Activated naive CD4-positive, alpha-beta T cell (primary cell): ENCODE measurements at regions not wholly inside any gene's neighbourhood (a gene's known extent, or its start where the extent isn't known, plus 50 kb on each side); places are given as distances from the start of the nearest gene placed in this dataset.

ENCODE experiments used
- DNase-seq, 4 experiments: peaks; one replicate each; lab custom pipeline; 2025; lab: John Stamatoyannopoulos, UW

DNA sequence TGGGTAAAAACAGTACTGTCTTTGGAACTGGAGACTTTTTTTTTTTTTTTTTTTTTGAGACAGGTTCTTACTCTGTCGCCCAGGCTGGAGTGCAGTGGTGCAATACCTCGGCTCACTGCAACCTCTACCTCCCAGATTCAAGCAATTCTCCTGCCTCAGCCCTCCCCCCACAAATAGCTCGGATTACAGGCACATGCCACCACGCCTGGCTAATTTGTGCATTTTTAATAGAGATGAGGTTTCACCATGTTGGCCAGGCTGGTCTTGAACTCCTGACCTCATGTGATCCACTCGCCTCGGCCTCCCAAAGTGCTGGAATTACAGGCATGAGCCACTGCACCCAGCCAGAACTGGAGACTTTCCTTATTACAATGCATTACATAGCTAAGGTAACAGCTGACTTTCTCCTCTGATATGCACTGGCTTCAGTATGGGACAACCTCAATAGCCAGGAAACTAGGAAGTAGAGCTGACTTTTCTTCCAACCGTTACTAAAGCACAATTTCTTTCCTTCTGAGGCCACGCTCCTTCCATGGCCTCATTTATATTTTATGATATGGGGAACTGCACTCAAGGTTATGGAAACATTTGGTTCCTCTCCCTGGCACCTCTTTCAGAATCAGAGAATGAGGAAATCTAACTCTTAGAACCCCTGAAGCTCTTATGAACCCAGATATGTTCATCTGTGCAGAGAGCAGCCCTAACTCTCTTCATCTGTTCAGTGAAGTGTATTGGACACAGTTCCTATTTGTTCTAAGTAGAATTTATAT lies 53.5 kb upstream of the FAM9B start:
- DNase-seq = no peak

DNA sequence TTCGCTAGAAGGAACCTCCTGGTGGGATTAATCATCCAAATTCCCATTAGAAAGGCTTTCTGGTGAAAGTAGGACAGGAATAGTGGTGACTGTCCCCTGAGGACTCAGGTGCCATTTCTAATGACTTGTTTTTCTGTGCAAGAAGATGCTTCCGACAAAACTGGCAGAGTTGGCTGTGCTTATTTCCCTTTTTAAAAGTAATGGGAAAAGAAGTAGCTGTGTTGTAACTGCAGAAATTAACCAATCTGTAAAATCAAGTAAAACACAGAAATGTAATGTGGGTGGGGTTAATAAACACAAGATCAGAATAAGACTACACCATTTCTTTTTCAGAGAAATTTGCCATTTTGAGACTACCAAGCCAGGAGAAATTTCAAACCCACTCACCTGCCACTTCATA lies 55.0 kb upstream of the FAM9B start:
- DNase-seq = no peak

DNA sequence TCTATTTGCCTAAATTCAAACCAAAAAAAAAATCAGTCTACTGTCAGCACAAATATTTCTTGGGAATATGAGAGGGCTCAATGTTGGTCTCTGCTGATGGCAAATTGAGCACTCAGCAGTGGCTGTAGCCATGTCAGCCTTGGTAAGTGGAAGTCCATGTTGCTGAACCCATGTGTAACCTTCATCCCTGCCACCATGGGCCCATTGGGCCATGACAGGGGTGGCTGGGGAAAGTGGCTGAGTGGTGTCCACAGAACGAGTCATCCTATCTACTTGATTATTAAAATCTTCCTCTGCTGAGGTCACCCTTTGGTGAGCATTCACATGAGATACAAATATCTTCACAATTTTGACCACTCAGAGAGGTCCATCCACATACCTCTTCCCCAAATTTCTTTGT lies 56.8 kb upstream of the FAM9B start:
- no peak for DNase-seq

DNA sequence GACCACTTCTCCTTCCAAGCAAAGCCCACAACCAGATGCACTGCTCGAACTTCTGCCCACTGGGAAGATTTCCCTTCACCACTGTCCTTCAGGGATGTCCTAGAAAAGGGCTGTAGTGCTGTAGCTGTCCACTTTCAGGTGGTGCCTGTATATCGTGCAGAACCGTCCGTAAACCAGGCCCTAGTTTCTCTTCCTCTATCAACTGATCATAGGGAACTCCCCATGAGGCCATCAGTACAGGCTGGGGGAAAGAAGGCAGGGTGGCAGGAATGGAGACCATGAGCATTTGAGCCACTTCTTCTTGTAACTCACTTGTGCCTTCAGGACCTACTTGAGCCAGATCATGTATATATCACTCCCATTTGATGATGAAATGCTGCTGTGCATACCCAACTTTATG lies 57.3 kb upstream of the FAM9B start:
- DNase-seq = no peak

DNA sequence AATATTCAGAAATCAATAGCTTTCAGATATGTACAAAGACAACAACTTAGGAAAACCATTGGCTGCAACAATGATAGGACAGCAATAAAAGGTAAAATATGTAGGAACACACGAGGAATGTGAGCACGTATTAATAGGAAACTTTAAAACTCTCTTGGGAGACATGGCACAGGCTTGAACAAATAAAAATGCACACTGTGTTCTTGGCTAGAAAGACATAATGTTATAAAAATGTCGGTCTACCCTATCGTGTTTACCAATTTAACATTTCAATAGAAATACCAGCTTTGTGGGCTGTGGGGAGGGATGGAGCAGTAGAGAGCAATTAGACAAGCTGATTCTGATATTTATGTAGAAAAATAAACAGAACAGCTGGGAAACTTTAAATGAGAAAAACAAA lies 69.0 kb upstream of the FAM9B start:
- DNase-seq = no peak

DNA sequence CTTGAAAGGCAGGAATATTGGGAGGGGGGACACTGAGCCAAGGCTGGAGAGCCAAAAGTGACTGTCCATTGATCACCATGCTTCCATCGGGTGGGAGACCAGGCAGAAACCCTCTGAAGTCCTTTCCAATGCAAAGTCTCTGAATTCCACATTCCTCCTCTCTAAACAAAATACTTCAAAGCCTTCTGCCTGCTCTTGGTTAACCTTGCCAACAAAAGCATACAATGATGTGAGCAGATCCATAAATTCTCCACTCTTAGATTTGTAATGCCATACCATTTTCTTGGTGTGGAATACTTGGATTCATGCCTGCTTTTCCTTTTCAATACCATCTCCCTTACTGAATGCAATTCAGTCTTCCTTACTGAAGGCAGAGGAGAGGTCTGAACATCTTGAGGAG lies 74.1 kb upstream of the FAM9B start:
- DNase-seq = no peak

DNA sequence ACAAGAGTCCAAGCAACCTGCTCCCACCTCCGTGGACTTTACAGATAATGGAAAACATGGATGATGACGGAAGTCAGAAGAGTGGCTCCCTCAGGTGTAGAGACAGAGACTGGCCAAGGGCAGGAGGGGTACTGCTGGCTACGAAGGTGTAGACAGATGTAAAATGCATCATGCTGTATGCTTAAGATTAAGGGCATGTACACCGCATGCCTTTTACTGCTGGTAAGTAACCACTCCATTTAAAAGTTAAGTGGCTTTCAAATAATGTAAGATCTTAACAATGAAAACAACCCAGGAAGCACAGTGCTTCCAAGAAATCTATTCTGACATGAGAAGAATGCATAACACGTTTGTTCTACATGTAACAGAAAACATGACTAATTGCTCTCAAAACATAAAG lies 76.9 kb upstream of the FAM9B start:
- DNase-seq = no peak

DNA sequence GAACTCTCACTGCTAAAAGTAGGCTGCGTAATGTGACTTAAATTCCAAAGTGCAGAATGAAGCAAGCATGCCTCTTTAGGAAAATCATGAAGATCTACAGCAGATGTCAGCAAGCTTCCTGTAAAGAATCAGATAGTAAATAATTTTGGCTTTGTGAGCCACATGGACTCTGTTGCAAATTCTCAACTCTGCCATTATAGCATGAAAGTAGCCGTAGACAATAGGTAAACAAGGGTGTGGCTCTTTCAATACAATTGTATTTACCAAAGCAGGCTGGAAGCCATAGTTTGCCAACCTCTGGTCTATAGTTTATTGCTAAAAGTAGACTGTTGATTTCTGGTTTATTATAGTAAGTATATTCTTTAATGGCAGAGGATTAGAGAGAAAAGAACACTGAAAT lies 80.3 kb upstream of the FAM9B start:
- DNase-seq = no peak

DNA sequence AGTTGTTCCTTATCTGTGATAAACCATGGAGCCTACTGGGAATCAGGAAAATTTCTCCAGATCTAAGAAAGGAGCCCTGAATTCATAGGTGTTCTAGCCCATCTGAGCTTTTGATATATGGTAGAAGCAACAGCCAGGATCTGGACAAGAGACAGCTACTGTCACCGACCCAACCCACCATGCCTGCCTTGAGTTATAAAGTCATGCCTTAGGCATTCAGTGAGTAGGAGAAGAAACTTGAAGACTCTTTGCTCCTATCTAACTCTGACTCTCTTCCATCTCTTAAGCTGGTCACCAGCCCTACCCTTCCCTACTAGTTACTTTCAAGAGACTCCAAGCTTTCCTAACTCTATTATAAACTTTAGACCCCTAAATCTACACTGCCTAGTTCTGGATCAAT lies 83.9 kb upstream of the FAM9B start:
- no peak for DNase-seq

DNA sequence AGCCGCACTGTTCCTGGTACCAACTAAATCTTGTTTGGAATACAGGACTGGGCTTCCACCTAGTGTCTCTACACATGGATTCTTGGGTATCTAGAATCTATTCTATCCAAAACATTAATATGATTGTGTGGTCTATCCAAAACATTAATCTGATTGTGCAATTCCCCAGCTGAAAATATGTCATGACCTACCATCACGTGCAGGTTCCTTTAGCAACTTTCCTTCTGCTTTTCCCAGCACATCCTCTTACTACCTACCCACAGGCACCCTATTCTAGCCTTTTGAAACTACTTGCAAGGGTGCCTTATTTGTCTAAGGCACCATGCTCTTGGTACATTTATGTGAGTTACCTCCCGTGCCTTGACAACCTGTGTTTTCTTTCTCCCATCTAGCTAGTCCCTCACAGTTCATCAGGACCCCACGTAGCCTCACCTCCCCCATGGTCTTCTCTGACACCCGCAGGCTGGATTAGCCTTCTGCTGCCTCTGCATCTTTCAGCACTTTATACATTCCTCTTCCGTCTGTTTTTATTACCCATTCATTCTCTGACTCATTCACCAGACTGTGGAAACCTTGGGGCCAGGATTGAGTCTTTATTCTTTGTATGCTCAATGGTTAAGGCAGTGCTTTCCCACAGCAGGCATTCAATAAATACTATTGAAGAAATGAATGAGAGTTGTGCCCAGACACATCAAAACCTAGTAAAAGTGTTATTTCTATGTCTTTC lies 88.8 kb upstream of the FAM9B start:
- DNase-seq = no peak

DNA sequence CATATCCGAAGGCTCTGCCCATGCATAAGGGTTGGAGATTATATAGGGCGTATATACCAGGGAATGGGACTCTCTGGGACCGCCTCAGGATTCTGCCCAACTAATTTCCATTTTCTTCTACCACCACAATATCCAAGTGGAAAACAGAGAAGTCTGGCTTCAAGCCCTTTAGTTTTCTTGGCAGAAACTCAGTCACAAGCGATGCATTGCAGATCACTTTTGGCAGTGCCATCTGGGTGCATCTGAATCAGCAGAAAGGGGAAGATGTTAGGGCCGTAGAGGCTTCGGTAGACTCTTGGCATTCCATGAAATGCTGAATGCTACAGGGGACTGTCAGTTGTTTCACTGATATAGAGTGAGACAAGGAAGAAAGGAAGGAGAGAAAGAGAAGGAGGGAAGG lies 94.1 kb upstream of the FAM9B start:
- DNase-seq = no peak

DNA sequence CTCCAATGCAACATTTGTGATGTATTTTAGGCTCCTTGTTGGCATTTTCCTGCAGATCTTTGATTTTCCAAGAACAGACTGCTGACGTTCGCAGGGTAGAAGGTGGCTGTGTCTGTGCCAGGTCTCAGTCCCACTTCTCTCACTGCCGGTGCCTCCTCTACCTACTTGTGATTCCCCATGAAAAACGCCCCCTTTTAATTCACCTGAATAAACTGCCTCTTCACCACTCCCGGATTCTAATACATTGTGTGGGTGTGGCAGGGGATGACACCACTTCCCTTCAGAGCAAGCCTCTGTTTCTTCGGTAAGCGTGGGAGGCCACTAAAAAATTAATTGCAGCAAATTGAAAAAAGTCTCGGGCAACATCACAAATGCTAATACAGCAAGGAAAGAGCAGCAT lies 96.1 kb upstream of the FAM9B start:
- DNase-seq = no peak

DNA sequence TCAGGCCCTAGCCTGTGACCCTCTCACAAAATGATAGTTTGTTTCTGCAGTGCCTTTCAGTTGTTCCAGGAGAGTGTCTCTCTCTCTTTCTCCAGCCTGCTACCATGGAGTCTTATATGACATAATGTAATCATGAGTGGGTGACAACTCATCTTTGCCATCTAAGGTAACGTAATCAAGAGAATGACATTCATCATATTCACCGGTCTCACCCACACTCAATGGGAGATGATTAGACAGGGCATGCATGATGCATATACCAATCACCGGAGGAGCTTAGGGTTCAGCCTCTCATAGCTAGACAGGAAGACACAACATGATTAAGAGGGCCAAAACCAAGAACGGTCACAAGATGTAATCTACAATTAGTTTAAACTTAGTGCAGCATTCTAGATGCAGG lies 97.1 kb upstream of the FAM9B start:
- DNase-seq = no peak

DNA sequence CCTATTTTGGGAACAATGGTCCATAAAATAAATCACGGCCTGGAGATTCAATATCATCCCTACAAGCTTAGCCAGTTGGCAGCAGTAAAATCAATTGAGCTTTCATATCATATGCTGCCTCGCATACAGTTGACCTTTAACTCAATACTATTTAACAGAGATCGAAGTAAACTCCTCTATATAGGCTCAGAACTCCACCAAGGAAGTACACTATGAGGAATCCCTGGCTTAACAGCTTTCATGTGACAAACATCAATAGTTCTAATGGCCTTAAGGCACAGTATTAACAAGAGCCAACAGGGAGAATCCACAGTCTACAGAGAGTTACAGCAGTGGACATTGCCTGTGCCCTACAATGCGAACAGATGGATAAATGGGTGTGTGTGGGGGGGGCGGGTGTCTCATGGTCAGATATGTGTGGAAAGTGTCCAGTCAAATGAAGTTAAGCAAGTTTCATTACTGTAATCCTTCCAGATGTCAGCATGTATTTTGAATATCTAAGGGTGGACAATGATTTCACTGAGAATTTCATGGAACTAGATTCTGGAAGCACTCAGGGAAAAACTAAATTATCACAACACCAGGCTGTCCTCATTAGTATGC lies 98.2 kb upstream of the FAM9B start:
- DNase-seq = no peak

DNA sequence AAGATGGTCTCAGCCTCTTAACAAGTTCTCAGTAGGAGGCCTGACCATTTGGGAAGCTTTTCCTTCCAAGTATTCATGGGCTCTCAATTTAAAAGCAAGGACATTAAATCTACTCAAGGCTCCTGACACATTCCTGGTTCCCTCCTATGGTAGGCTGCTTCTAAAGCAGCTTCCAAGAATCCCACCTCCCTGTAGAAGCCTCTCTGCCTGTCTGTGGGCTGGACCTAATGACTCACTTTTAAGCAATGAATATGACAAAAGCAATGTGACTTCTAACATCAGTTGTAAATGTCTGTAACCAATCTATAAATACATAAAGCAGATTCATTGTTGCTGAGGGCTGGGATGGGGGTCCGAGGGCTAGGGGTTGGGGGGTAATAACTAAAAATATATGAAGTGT lies 99.5 kb upstream of the FAM9B start:
- DNase-seq = no peak

DNA sequence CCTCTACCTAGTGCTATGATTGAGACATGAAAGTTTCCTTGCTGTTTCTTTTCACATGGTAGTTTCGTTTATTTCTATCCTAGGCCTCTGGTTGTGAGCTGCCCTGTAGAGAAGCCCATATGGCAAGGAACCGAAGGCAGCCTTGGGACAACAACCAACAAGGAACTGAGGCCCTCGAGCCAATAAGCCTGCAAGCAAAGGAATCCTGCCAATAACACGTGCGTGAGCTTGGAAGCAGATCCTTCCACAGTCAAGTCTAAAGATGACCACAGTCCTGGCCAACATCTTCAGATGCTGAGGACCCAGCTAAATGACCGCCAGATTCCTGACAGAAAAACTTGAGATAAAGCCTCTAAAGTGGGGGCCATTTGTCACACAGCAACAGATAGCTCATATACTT lies 100.4 kb upstream of the FAM9B start:
- DNase-seq = no peak

DNA sequence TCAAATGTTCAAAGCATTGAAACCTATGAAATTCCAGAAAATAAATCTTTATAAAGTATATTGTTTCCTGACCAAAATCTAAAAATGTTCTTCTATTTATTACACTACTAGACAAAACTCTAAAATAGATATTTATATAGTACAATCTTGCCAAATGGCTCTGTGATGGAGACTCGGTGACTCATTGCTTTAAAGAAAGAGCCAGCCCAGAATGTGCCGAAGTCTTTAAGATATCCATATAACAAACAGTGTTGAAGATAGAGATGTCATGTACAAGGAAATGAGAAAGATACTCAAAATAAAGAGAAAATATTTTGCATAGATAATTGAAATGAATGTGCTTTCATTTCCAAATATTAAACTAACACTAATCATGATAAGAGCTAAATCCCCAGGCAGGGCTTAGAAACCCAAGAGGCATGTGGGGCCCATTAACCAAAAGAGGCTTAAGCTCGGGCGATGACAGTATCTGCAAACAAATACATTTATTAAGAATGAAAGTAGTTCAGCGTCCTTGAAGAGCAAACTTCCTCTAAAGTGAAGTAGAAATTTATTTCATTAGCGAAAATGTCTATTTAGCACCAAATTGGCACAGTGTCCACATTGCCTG lies 102.1 kb upstream of the FAM9B start:
- DNase-seq = no peak

DNA sequence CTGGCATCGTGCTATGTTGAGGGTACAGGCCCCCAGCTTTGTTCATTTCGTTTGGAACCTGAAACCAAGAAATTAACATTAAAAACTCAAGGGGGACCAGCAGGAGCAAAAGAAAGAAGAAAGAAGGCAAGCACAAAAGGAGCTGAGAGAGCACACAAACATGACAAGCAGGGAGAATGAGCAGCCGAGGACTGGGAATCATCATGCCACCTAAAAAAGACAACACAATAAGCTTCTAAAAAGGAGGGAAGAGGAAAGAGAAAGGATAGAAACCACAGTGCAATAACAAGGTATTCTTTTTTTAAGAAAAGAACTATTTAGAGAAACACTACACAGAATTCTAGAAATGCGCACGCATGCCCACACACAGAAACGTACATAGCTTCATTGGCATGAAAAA lies 103.2 kb upstream of the FAM9B start:
- DNase-seq = no peak

DNA sequence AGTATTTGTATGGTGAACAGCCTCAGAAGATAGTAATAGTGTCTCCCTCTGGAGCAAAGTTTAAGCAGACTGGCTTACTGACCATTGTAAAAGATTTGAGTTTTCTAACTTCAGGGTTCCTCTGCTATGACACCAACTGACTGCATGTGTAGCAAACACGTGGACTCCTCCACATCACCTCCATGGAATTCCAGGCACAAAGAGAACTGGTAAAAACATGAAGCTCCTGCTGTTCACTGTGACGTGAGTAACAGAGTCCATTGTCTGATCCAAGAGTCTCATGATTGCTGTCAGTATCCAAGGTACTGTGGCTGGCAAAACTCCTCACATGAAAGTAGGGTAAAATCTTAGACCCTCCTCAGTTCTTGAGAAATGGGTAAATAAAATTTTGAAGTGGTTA lies 107.6 kb upstream of the FAM9B start:
- no peak for DNase-seq

DNA sequence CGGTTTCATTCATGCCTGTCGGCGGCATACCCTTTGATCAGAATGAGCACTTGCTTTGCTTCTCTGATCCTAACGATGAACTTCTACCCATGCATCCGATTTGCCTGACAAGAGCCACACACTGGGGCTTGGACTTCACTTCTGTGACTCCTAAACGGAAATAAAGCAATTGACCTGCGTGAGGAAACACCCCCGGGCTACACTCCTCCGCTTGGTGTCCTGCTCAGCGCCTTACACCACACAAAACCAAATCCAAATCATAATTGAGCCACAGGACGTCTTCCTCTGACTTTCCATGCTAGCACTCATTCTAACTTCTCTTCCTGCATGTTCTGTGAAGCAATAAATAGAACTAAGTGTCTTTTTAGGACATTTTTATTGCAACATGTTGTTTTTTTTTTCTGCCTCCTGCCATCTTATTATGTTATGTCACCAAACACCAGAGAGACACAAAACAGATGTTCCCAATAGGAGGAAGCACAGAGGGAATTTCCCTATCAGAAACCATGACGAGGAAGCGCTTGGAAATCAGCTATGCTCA lies 110.8 kb upstream of the FAM9B start:
- DNase-seq = no peak

DNA sequence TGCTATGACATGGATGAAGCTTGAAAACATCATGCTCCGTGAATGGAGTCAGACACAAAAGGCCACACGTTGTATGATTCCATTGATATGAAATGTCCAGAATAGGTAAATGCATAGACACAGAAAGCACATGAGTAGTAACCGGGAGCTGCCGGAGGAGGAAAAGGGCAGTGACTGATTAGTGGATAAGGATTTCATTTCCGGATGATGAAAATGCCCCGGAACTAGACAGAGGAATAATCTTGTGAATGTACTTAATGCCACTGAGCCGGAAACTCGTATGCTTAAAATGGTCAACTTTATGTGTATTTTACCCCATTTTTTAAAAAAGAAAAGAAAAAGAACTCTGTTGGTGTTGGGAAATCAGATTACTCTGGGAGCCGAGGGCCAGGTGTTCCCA lies 112.7 kb upstream of the FAM9B start:
- no peak for DNase-seq

DNA sequence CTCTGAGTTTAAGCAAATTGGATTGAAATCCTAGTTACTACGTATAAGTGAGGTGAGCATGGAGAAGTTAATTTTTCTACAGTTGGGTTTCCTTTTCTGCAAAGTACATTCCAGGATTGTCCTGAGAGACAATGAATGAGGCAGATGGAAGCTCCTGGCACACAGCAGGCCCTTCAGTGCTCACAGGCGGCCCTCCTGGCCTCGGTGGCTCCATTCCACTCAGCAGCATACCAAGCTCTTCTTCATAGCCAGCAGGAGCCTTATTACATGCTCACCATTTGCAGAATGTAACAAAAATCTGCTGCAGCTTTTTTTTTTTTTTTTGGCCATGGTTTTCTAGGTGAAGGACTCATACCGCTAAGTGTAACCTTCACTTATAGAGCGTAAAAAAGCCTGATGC lies 113.2 kb upstream of the FAM9B start:
- DNase-seq = no peak

DNA sequence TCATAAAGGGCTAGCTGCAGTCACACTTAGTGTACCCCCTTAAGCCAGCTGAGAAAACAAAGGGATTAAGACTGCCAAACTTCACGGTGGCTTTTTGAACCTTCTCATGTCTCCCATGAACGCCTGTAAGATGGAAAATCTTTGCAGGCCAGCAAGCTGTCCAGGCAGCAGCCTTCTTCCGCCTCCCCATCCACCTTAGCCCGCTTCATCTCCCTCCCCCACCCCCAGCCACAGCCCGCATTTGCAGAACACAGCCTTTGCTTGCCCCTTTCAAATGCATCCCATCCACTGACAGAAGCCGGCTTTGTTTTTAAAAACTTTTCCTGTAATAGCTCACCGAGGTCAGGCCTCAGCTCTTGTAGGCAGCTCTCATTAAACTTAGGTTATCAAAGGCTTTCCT lies 113.8 kb upstream of the FAM9B start:
- DNase-seq = no peak
